Neural cell (in vitro differentiated cells): ENCODE measurements at regions not wholly inside any gene's neighbourhood (a gene's known extent, or its start where the extent isn't known, plus 50 kb on each side); places are given as distances from the start of the nearest gene placed in this dataset.

ENCODE experiments used
- CTCF ChIP-seq: fragments of 450-650 bp; IDR thresholded peaks from 2 replicates; pipeline ENCODE4 v1.5.1; 2014; ENCODE audit warnings: antibody characterized with exemption, mild to moderate bottlenecking, moderate library complexity; ENCODE audit not compliant: poor library complexity, severe bottlenecking
- EP300 ChIP-seq: fragments of 450-650 bp; conservative IDR thresholded peaks from 2 replicates; pipeline ENCODE4 v1.6.1; 2014; ENCODE audit warnings: antibody characterized with exemption, mild to moderate bottlenecking, moderate library complexity; ENCODE audit not compliant: poor library complexity, severe bottlenecking
- EZH2 ChIP-seq: fragments of 200-600, 300-800 bp; shearing (Covaris generic), sonication (generic); IDR thresholded peaks from 2 replicates; pipeline ENCODE4 v1.6.1; 2014; ENCODE audit warnings: antibody characterized with exemption, low read length, borderline replicate concordance, mild to moderate bottlenecking; ENCODE audit not compliant: insufficient read depth, poor library complexity, severe bottlenecking
- MXI1 ChIP-seq: fragments of 450-650 bp; conservative IDR thresholded peaks from 2 replicates; pipeline ENCODE4 v1.6.1; 2014; ENCODE audit warnings: antibody characterized with exemption, mild to moderate bottlenecking; ENCODE audit not compliant: poor library complexity, severe bottlenecking
- POLR2AphosphoS5 ChIP-seq: IDR thresholded peaks from 2 replicates; pipeline ENCODE4 v1.6.1; 2012
- RAD21 ChIP-seq: fragments of 450-650 bp; conservative IDR thresholded peaks from 2 replicates; pipeline ENCODE4 v1.6.1; 2014; ENCODE audit warnings: antibody characterized with exemption, mild to moderate bottlenecking, moderate library complexity
- REST ChIP-seq: IDR thresholded peaks from 2 replicates; pipeline ENCODE4 v1.6.1; 2012; ENCODE audit warnings: borderline replicate concordance
- SMC3 ChIP-seq: fragments of 450-650 bp; conservative IDR thresholded peaks from 2 replicates; pipeline ENCODE4 v1.6.1; 2014; ENCODE audit warnings: antibody characterized with exemption, mild to moderate bottlenecking, moderate library complexity; ENCODE audit not compliant: poor library complexity

GRCh38 chr7:106765727-106766355 lies 99.2 kb upstream of the PIK3CG start:
- TF ChIP-seq CTCF (no peak), EZH2 (no peak), REST (no peak), POLR2AphosphoS5 (no peak), RAD21 (no peak), EP300 (no peak), MXI1 (no peak), SMC3 (no peak)
